Kidney (tissue), 13 donors: ENCODE measurements at regions not wholly inside any gene's neighbourhood (a gene's known extent, or its start where the extent isn't known, plus 50 kb on each side); places are given as distances from the start of the nearest gene placed in this dataset.

Experiments used
- DNase-seq, 5 donors: peaks; one replicate each; pipeline ENCODE4 v3.0.0-alpha.2; 2013 to 2020
- FAIRE-seq: peaks from 2 replicates; lab custom pipeline; 2012; peaks lifted over from hg19 to GRCh38; lab: Jason Lieb, UNC
- H3K27ac ChIP-seq, 2 donors: one replicate each; pipeline ENCODE4 v1.7.0; 2013; ENCODE audit warnings: low read depth in 2 of 2, low read length in 2 of 2, inconsistent platforms in 1 of 2
- H3K27me3 ChIP-seq: one replicate; pipeline ENCODE4 v1.7.1; 2013; ENCODE audit warnings: low read length, inconsistent platforms; ENCODE audit not compliant: control insufficient read depth, insufficient read depth
- H3K36me3 ChIP-seq, 3 donors: one replicate each; pipeline versions ENCODE4 v1.7.0 to v1.7.1; 2013; ENCODE audit warnings: low read length in 3 of 3, control low read depth in 1 of 3, inconsistent platforms in 1 of 3; ENCODE audit not compliant: insufficient read depth in 3 of 3, control insufficient read depth in 2 of 3
- H3K4me1 ChIP-seq, 3 donors: one replicate each; pipeline versions ENCODE4 v1.7.0 to v1.7.1; 2013; ENCODE audit warnings: low read length in 3 of 3, inconsistent platforms in 1 of 3, low read depth in 1 of 3; ENCODE audit not compliant: control insufficient read depth in 2 of 3, insufficient read depth in 2 of 3
- H3K4me3 ChIP-seq, 3 donors: one replicate each; pipeline versions ENCODE4 v1.7.0 to v1.8.1; 2013; ENCODE audit warnings: low read length in 3 of 3, control low read depth in 1 of 3, inconsistent platforms in 1 of 3
- H3K9ac ChIP-seq, 3 donors: one replicate each; pipeline versions ENCODE4 v1.7.0 to v1.7.1; 2013; ENCODE audit warnings: low read length in 3 of 3, control low read depth in 1 of 3, inconsistent platforms in 1 of 3
- H3K9me3 ChIP-seq, 3 donors: one replicate each; pipeline versions ENCODE4 v1.7.0 to v1.7.1; 2013; ENCODE audit warnings: low read length in 3 of 3, control low read depth in 1 of 3, inconsistent platforms in 1 of 3; ENCODE audit not compliant: control insufficient read depth in 2 of 3, insufficient read depth in 1 of 3
- CTCF ChIP-seq: IDR thresholded peaks from 3 replicates; pipeline ENCODE4 v1.5.1; 2012; ENCODE audit warnings: mild to moderate bottlenecking, moderate library complexity, borderline replicate concordance; ENCODE audit not compliant: insufficient read depth; ENCODE audit errors: extremely low read depth
- intact Hi-C: fragments of 100-400 bp; cut with DNase I; formaldehyde crosslinking; loops from one replicate; pipeline ENCODE4 v1.11.1; 2022
- donor health status: control.
- donor health status: control.
- donor health status: control.
- donor health status: control.
- donor health status: control.
- donor health status: DM: yes; HTN: yes; CAD: no.
- donor health status: Normal renal cell carcinoma (clear cell type).

- no peak for DNase-seq
These were observed 504.4 kb downstream of the FGF9 start for GRCh38 chr13:22175241-22175640.

GRCh38 chr13:22175815-22176214 is 504.9 kb downstream of the FGF9 start:
- DNase-seq (no peak), FAIRE-seq (no peak)
- H3K27me3 ChIP-seq = no peaks in the 10 kb centered on the region
- no peak overlapping the region for H3K4me3 ChIP-seq
- intact Hi-C loops = no loop called here
- H3K9ac ChIP-seq = no peak overlapping the region
- TF ChIP-seq CTCF = no peak
- no peaks in the 10 kb centered on the region for H3K4me1 ChIP-seq
- H3K9me3 ChIP-seq = no peaks in the 10 kb centered on the region
- no peak overlapping the region for H3K27ac ChIP-seq
- no peaks in the 10 kb centered on the region for H3K36me3 ChIP-seq

More at GRCh38 chr13:22175241-22175640, 504.4 kb downstream of the FGF9 start:
- Histone ChIP-seq H3K36me3 (no peaks in the 10 kb centered on the region), H3K27me3 (no peaks in the 10 kb centered on the region), H3K9ac (no peak overlapping the region), H3K27ac (no peak overlapping the region), H3K9me3 (no peaks in the 10 kb centered on the region), H3K4me3 (no peak overlapping the region), H3K4me1 (no peaks in the 10 kb centered on the region)
- intact Hi-C loops = no loop called here
- TF ChIP-seq CTCF = no peak
- no peak for FAIRE-seq

- H3K4me1 ChIP-seq = no peaks in the 10 kb centered on the region
- no peaks in the 10 kb centered on the region for H3K36me3 ChIP-seq
- H3K27ac ChIP-seq = no peak overlapping the region
- no peak for TF ChIP-seq CTCF
- no peak overlapping the region for H3K9ac ChIP-seq
- H3K4me3 ChIP-seq = no peak overlapping the region
- intact Hi-C loops = no loop called here
- no peaks in the 10 kb centered on the region for H3K27me3 ChIP-seq
- no peak for DNase-seq
- no peaks in the 10 kb centered on the region for H3K9me3 ChIP-seq
- no peak for FAIRE-seq
These were observed 506.2 kb downstream of the FGF9 start for GRCh38 chr13:22176968-22177520.

- Histone ChIP-seq H3K9me3 (no peaks in the 10 kb centered on the region), H3K9ac (no peak overlapping the region), H3K27me3 (no peaks in the 10 kb centered on the region), H3K4me1 (no peaks in the 10 kb centered on the region), H3K36me3 (no peaks in the 10 kb centered on the region), H3K27ac (no peak overlapping the region), H3K4me3 (no peak overlapping the region)
- DNase-seq = no peak
- FAIRE-seq = no peak
- intact Hi-C loops = no loop called here
- TF ChIP-seq CTCF = no peak
These were observed 508.0 kb downstream of the FGF9 start for GRCh38 chr13:22178878-22179277.
